HCT116 (cell line): ENCODE measurements at regions not wholly inside any gene's neighbourhood (a gene's known extent, or its start where the extent isn't known, plus 50 kb on each side); places are given as distances from the start of the nearest gene placed in this dataset.

Experiments used
- ATAC-seq: fragments of 200-7000 bp; cut with Tn5 transposase; 2 replicates; pipeline ENCODE4 v1.9.1; 2020; ENCODE audit warnings: mild to moderate bottlenecking, moderate library complexity
- BruUV-seq: library from RNA; stranded (reverse); fragments of 400-500 nt; replicated peaks from 2 replicates; lab custom pipeline; 2021; lab: Mats Ljungman, UMichigan
- CTCF ChIA-PET: fragments of 300-600 bp; sonication (Branson Sonifier 250); formaldehyde crosslinking; loops from one replicate; lab custom pipeline; 2021; ENCODE audit warnings: antibody characterized with exemption; lab: Charles Lee
- POLR2A ChIA-PET: fragments of 300-600, 350-600 bp; sonication (Branson Sonifier 250); formaldehyde crosslinking; loops from one replicate; lab custom pipeline; 2021; ENCODE audit warnings: antibody characterized with exemption; lab: Charles Lee
- RAD21 ChIA-PET, 2 experiments: fragments of 300-600 bp; sonication (Branson Sonifier 250); formaldehyde crosslinking; loops; one replicate each; lab custom pipeline; 2023; ENCODE audit warnings: low total read pairs in 2 of 2; ENCODE audit not compliant: uncharacterized antibody in 2 of 2, unreplicated experiment in 2 of 2, low non-redundant PET in 1 of 2; lab: Charles Lee
- DNase-seq: peaks from one replicate; pipeline ENCODE4 v3.0.0-alpha.2; 2010; ENCODE audit warnings: low read depth, low spot score
- H2AFZ ChIP-seq: fragments of 200-600 bp; shearing (Covaris generic), sonication (generic); 2 replicates; pipeline ENCODE4 v1.6.1; 2017; ENCODE audit warnings: low read depth, mixed run types, mixed read lengths, antibody characterized with exemption, low read length; ENCODE audit not compliant: poor library complexity, severe bottlenecking
- H3K27ac ChIP-seq: 2 replicates; pipeline ENCODE4 v1.5.1; 2012; ENCODE audit warnings: low read depth, low read length
- H3K27me3 ChIP-seq: fragments of 200-600 bp; sonication (generic); 2 replicates; pipeline ENCODE4 v1.6.1; 2016; ENCODE audit warnings: mixed run types, low read length, mixed read lengths; ENCODE audit not compliant: insufficient read depth
- H3K36me3 ChIP-seq, 2 experiments: fragments of 200-500 bp in 1 of 2; fragments of 200-600 bp in 1 of 2; sonication (Bioruptor generic) in 1 of 2; sonication (generic) in 1 of 2; 2 replicates each; pipeline versions ENCODE4 v1.5.1 to v1.6.1; 2014 to 2016; ENCODE audit warnings: low read length in 2 of 2, inconsistent platforms in 1 of 2, mixed read lengths in 1 of 2, mixed run types in 1 of 2; ENCODE audit not compliant: insufficient read depth in 2 of 2, control insufficient read depth in 1 of 2
- H3K4me1 ChIP-seq, 2 experiments: fragments of 200-600 bp in 1 of 2; sonication (generic) in 1 of 2; 2 replicates each; pipeline versions ENCODE4 v1.5.1 to v1.6.1; 2012 to 2017; ENCODE audit warnings: low read length in 2 of 2, inconsistent platforms in 1 of 2, mild to moderate bottlenecking in 1 of 2, mixed read lengths in 1 of 2, mixed run types in 1 of 2, moderate library complexity in 1 of 2; ENCODE audit not compliant: insufficient read depth in 2 of 2, control insufficient read depth in 1 of 2
- H3K4me2 ChIP-seq: fragments of 200-600 bp; sonication (generic); 2 replicates; pipeline ENCODE4 v1.6.1; 2017; ENCODE audit warnings: mixed run types, low read length, mixed read lengths
- H3K4me3 ChIP-seq, 2 experiments: fragments of 200-600 bp in 1 of 2; sonication (generic) in 1 of 2; replicated peaks in 1 of 2; 2 replicates each; pipeline ENCODE4 v1.5.1; 2011 to 2016; ENCODE audit warnings: low read length in 2 of 2, control low read depth in 1 of 2, low read depth in 1 of 2, mild to moderate bottlenecking in 1 of 2, mixed read lengths in 1 of 2, mixed run types in 1 of 2
- H3K79me2 ChIP-seq: fragments of 200-600 bp; sonication (generic); 2 replicates; pipeline ENCODE4 v1.6.1; 2017; ENCODE audit warnings: mild to moderate bottlenecking, mixed run types, low read length, moderate library complexity, mixed read lengths; ENCODE audit not compliant: insufficient read depth
- H3K9ac ChIP-seq: fragments of 200-600 bp; sonication (generic); 2 replicates; pipeline ENCODE4 v1.6.1; 2016; ENCODE audit warnings: low read length, mixed read lengths
- H3K9me2 ChIP-seq: fragments of 200-600 bp; sonication (generic), shearing (Covaris generic); 2 replicates; pipeline ENCODE4 v1.6.1; 2017; ENCODE audit warnings: mixed run types, mild to moderate bottlenecking, moderate library complexity; ENCODE audit not compliant: insufficient read depth
- H3K9me3 ChIP-seq, 2 experiments: fragments of 200-500 bp in 1 of 2; fragments of 200-600 bp in 1 of 2; sonication (Bioruptor generic) in 1 of 2; sonication (generic) in 1 of 2; 2 replicates each; pipeline ENCODE4 v1.6.1; 2014 to 2017; ENCODE audit warnings: low read length in 2 of 2, mixed read lengths in 2 of 2, inconsistent platforms in 1 of 2, low read depth in 1 of 2, mild to moderate bottlenecking in 1 of 2, mixed run types in 1 of 2, moderate library complexity in 1 of 2; ENCODE audit not compliant: control insufficient read depth in 1 of 2, insufficient read depth in 1 of 2
- H4K20me1 ChIP-seq: fragments of 200-600 bp; sonication (generic), shearing (Covaris generic); 2 replicates; pipeline ENCODE4 v1.6.1; 2017; ENCODE audit warnings: mixed run types, mild to moderate bottlenecking, moderate library complexity; ENCODE audit not compliant: insufficient read depth
- CEBPB ChIP-seq: IDR thresholded peaks from 2 replicates; pipeline ENCODE4 v1.6.1; 2012; ENCODE audit warnings: low read depth
- EGR1 ChIP-seq: IDR thresholded peaks from 2 replicates; pipeline ENCODE4 v1.6.1; 2012; ENCODE audit warnings: low read depth
- ELF1 ChIP-seq: IDR thresholded peaks from 2 replicates; pipeline ENCODE4 v1.6.1; 2012; ENCODE audit warnings: low read depth, borderline replicate concordance
- EZH2 ChIP-seq: fragments of 200-600 bp; sonication (generic); IDR thresholded peaks from 2 replicates; pipeline ENCODE4 v1.6.1; 2017; ENCODE audit warnings: antibody characterized with exemption, mixed run types
- EZH2phosphoT487 ChIP-seq: fragments of 200-600 bp; IDR thresholded peaks from 2 replicates; pipeline ENCODE4 v1.6.1; 2018; ENCODE audit warnings: antibody characterized with exemption, borderline replicate concordance
- FOSL1 ChIP-seq: IDR thresholded peaks from 2 replicates; pipeline ENCODE4 v1.6.1; 2012; ENCODE audit warnings: low read depth
- MAX ChIP-seq: IDR thresholded peaks from 2 replicates; pipeline ENCODE4 v1.6.1; 2012
- POLR2A ChIP-seq: IDR thresholded peaks from 2 replicates; pipeline ENCODE4 v1.7.0; 2011; ENCODE audit warnings: borderline replicate concordance; ENCODE audit not compliant: insufficient read depth, insufficient read length; ENCODE audit errors: extremely low read depth
- POLR2AphosphoS5 ChIP-seq: IDR thresholded peaks from 2 replicates; pipeline ENCODE4 v1.6.1; 2011; ENCODE audit warnings: mild to moderate bottlenecking, low read depth, low read length, moderate library complexity
- RAD21 ChIP-seq: IDR thresholded peaks from 2 replicates; pipeline ENCODE4 v1.6.1; 2012; ENCODE audit warnings: low read depth, mild to moderate bottlenecking
- SP1 ChIP-seq: IDR thresholded peaks from 2 replicates; pipeline ENCODE4 v1.6.1; 2012; ENCODE audit warnings: low read depth
- SRF ChIP-seq: IDR thresholded peaks from 2 replicates; pipeline ENCODE4 v1.6.1; 2012; ENCODE audit warnings: low read depth
- YY1 ChIP-seq: IDR thresholded peaks from 2 replicates; pipeline ENCODE4 v1.6.1; 2011; ENCODE audit warnings: low read length, low read depth, moderate library complexity, mild to moderate bottlenecking; ENCODE audit not compliant: insufficient replicate concordance; ENCODE audit errors: extremely low read depth
- ZBTB33 ChIP-seq: IDR thresholded peaks from 2 replicates; pipeline ENCODE4 v1.6.1; 2011; ENCODE audit warnings: mild to moderate bottlenecking, low read length, moderate library complexity; ENCODE audit not compliant: insufficient replicate concordance; ENCODE audit errors: extremely low read depth
- ZFX ChIP-seq: fragments of 450-650 bp; IDR thresholded peaks from 2 replicates; pipeline ENCODE4 v1.6.1; 2017
- intact Hi-C: fragments of 100-400 bp; cut with micrococcal nuclease; formaldehyde crosslinking; loops from 2 replicates; pipeline ENCODE4 v1.10.0; 2022
- TF ChIP-seq, protein P1 (sequence below), 3 experiments: fragments of 200-600 bp in 1 of 3; sonication (generic) in 1 of 3; IDR thresholded peaks in 2 of 3; conservative IDR thresholded peaks in 1 of 3; 2 replicates each; pipeline ENCODE4 v1.5.1; 2012 to 2017; ENCODE audit warnings: low read depth in 2 of 3, low read length in 2 of 3, antibody characterized with exemption in 1 of 3, borderline replicate concordance in 1 of 3, control low read depth in 1 of 3, mild to moderate bottlenecking in 1 of 3, mixed read lengths in 1 of 3, mixed run types in 1 of 3, moderate library complexity in 1 of 3; ENCODE audit not compliant: insufficient read depth in 1 of 3
- TF ChIP-seq, protein P2 (sequence below): IDR thresholded peaks from 2 replicates; pipeline ENCODE4 v1.6.1; 2012

GRCh38 chr7:67857698-67858097 lies 861.1 kb downstream of the TYW1 start:
- H3K27ac ChIP-seq = no peak overlapping the region
- ChIA-PET CTCF (no interaction called here), POLR2A (no interaction called here), RAD21 (no interaction called here)
- no peak for DNase-seq
- no peaks in the 10 kb centered on the region for H3K79me2 ChIP-seq
- no peak overlapping the region for H3K4me3 ChIP-seq
- BruUV-seq = no TSS peak
- no peak for TF ChIP-seq EGR1
- TF ChIP-seq CEBPB = no peak
- TF ChIP-seq EZH2 = no peak
- TF ChIP-seq RAD21 = no peak
- TF ChIP-seq MAX = no peak
- TF ChIP-seq ZFX = no peak
- TF ChIP-seq, protein P1, sequence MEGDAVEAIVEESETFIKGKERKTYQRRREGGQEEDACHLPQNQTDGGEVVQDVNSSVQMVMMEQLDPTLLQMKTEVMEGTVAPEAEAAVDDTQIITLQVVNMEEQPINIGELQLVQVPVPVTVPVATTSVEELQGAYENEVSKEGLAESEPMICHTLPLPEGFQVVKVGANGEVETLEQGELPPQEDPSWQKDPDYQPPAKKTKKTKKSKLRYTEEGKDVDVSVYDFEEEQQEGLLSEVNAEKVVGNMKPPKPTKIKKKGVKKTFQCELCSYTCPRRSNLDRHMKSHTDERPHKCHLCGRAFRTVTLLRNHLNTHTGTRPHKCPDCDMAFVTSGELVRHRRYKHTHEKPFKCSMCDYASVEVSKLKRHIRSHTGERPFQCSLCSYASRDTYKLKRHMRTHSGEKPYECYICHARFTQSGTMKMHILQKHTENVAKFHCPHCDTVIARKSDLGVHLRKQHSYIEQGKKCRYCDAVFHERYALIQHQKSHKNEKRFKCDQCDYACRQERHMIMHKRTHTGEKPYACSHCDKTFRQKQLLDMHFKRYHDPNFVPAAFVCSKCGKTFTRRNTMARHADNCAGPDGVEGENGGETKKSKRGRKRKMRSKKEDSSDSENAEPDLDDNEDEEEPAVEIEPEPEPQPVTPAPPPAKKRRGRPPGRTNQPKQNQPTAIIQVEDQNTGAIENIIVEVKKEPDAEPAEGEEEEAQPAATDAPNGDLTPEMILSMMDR (IDR thresholded peaks at IDR 0.05 in 2 of 3, conservative IDR thresholded peaks at IDR 0.05 in 1 of 3; ENCODE audit: borderline replicate concordance in 1 of 3, insufficient read depth in 1 of 3, low read depth in 2 of 3, low read length in 2 of 3) = no peak
- H3K36me3 ChIP-seq = no peaks in the 10 kb centered on the region
- H3K9me3 ChIP-seq = peaks cover 8 to 16% of the 10 kb centered on the region in 2 experiments; a peak in 2 of 4 replicates
- no peaks in the 10 kb centered on the region for H3K27me3 ChIP-seq
- H3K4me1 ChIP-seq = no peaks in the 10 kb centered on the region
- intact Hi-C loops = no loop called here
- H3K4me2 ChIP-seq = no peak overlapping the region
- no peaks in the 10 kb centered on the region for H4K20me1 ChIP-seq
- H3K9ac ChIP-seq = no peak overlapping the region
- ATAC-seq = no peak
- no peaks in the 10 kb centered on the region for H3K9me2 ChIP-seq
- no peak overlapping the region for H2AFZ ChIP-seq

DNA sequence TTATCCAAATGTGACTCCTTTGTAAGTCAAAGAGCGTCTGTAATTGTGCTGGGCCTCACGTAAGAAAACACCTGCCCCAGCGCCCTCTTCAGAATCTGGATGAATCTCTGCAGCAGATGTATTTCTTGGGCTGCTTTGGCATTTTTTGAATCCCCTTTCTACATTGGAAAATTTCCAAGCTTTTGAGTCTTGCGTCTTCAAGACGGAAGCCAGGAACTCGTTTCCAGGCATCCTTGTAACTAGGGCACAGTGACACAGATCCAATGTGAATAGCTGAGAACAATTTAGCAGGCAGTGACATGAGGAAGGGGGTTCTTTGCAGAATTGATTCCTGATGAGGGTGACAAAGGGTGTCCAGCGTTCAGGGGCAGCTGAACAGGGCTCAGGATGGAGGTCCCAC lies 862.3 kb downstream of the TYW1 start:
- H3K4me3 ChIP-seq = no peak overlapping the region
- no peaks in the 10 kb centered on the region for H3K4me1 ChIP-seq
- BruUV-seq = no TSS peak
- H3K27ac ChIP-seq = no peak overlapping the region
- H3K4me2 ChIP-seq = no peak overlapping the region
- no peaks in the 10 kb centered on the region for H4K20me1 ChIP-seq
- no peak overlapping the region for H3K9ac ChIP-seq
- no peaks in the 10 kb centered on the region for H3K9me2 ChIP-seq
- intact Hi-C loops = no loop called here
- CTCF ChIA-PET = no interaction called here
- peaks cover 8 to 16% of the 10 kb centered on the region in 2 experiments; a peak in 2 of 4 replicates for H3K9me3 ChIP-seq
- RAD21 ChIA-PET = no interaction called here
- H3K79me2 ChIP-seq = no peaks in the 10 kb centered on the region
- H2AFZ ChIP-seq = no peak overlapping the region
- no peaks in the 10 kb centered on the region for H3K36me3 ChIP-seq
- DNase-seq (no peak), ATAC-seq (no peak)
- no peaks in the 10 kb centered on the region for H3K27me3 ChIP-seq
- POLR2A ChIA-PET = no interaction called here
- TF ChIP-seq MAX (no peak), FOSL1 (no peak), ELF1 (no peak), POLR2A (no peak), POLR2AphosphoS5 (no peak), EZH2 (no peak), EZH2phosphoT487 (no peak), EGR1 (no peak), SP1 (no peak), YY1 (no peak), ZBTB33 (no peak), CEBPB (no peak), SRF (no peak)
- TF ChIP-seq, protein P2, sequence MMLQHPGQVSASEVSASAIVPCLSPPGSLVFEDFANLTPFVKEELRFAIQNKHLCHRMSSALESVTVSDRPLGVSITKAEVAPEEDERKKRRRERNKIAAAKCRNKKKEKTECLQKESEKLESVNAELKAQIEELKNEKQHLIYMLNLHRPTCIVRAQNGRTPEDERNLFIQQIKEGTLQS = no peak
